ENCODE measurements at regions not wholly inside any gene's neighbourhood (a gene's known extent, or its start where the extent isn't known, plus 50 kb on each side); places are given as distances from the start of the nearest gene placed in this dataset.

DNA sequence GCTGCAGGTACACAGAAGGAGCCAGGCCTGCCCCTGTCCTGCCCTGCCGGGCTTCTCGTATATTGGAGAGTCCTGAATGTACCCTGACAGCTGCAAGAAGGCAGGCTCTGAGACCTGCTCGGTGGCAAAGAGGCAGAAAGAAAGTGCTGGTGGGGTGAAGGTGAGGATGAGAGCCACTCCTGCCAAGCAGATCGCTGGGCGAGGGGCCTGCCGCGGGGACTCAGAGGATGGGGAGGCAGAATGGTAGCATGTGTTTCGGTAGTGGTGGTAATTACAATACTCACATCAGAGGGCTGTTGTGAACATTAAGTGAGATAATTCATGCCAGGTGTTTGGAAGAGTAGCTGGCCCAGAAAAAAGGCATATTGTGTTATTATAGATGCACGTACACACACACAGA is 56.6 kb upstream of the SLC22A23 start:
- TF ChIP-seq CTCF (IDR thresholded peaks at IDR 0.05) = no peak
- H3K4me3 ChIP-seq = no peak overlapping the region
- no peak for DNase-seq (ENCODE audit: low spot score)
- no peak overlapping the region for H3K27ac ChIP-seq
- H3K9me3 ChIP-seq = no peaks in the 10 kb centered on the region
- H3K27me3 ChIP-seq = no peaks in the 10 kb centered on the region
- no peaks in the 10 kb centered on the region for H3K4me1 ChIP-seq
- H3K36me3 ChIP-seq = no peaks in the 10 kb centered on the region

- Histone ChIP-seq H3K9me3 (no peaks in the 10 kb centered on the region), H3K4me3 (no peak overlapping the region), H3K27me3 (no peaks in the 10 kb centered on the region), H3K4me1 (no peaks in the 10 kb centered on the region), H3K27ac (no peak overlapping the region), H3K36me3 (no peaks in the 10 kb centered on the region)
- DNase-seq (ENCODE audit: low spot score) = no peak
- no peak for TF ChIP-seq CTCF (IDR thresholded peaks at IDR 0.05)
These were observed 56.0 kb upstream of the SLC22A23 start for GRCh38 chr6:3512832-3513231.

DNA sequence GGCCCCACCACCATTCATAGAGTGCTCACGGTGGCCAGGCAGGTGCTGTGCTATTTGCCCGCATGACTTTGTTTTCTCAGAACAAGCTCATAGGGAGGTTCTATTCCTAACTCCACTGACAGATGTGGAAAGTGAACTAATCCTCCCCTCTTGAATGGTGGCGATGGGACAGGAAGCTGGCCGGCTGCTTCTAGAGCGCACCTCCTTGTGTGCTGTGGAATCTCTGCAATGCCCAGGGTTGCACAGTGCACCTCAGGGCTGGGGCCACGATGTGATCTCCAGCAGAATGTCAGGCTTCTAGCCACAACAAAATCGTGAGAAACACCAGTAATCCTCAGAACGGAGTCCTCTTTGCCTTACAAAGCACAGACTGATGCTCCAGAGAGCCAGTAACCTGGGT is 53.8 kb upstream of the SLC22A23 start:
- Histone ChIP-seq H3K4me3 (no peak overlapping the region), H3K27ac (no peak overlapping the region), H3K27me3 (no peaks in the 10 kb centered on the region), H3K36me3 (no peaks in the 10 kb centered on the region), H3K4me1 (no peaks in the 10 kb centered on the region), H3K9me3 (no peaks in the 10 kb centered on the region)
- TF ChIP-seq CTCF (IDR thresholded peaks at IDR 0.05) = no peak
- DNase-seq (ENCODE audit: low spot score) = no peak

DNA sequence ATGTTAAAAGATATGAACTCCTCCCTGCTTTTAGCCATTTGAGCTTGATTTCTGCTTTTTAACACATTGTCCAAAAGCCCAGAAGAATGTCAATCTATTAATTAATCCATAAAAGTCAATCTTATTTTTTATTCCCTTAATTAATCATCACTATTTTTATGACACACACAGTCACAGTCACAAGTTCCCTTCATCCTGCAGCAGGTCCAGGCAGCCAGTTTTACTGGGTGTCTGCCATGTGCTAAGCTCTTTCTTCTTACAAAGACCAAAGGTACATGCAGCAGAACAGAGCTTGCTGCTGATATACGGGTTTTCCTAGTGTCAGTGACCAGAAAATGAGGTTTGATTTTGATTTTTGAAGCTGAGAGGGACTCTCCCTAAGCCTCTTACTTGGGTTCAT is 53.3 kb upstream of the SLC22A23 start:
- no peak for DNase-seq (ENCODE audit: low spot score)
- Histone ChIP-seq H3K4me1 (no peaks in the 10 kb centered on the region), H3K27me3 (no peaks in the 10 kb centered on the region), H3K9me3 (no peaks in the 10 kb centered on the region), H3K4me3 (no peak overlapping the region), H3K27ac (no peak overlapping the region), H3K36me3 (no peaks in the 10 kb centered on the region)
- no peak for TF ChIP-seq CTCF (IDR thresholded peaks at IDR 0.05)

- TF ChIP-seq CTCF (IDR thresholded peaks at IDR 0.05) = no peak
- H3K27ac ChIP-seq = no peak overlapping the region
- no peak for DNase-seq (ENCODE audit: low spot score)
These were observed 52.5 kb upstream of the SLC22A23 start for GRCh38 chr6:3509336-3509735.

GRCh38 chr6:3506751-3507383 is 50.0 kb upstream of the SLC22A23 start:
- DNase-seq (ENCODE audit: low spot score) = no peak
- H3K27ac ChIP-seq = no peak overlapping the region

More at GRCh38 chr6:3509336-3509735, 52.5 kb upstream of the SLC22A23 start:
- Histone ChIP-seq H3K9me3 (no peaks in the 10 kb centered on the region), H3K4me3 (no peak overlapping the region), H3K4me1 (no peaks in the 10 kb centered on the region), H3K36me3 (no peaks in the 10 kb centered on the region), H3K27me3 (no peaks in the 10 kb centered on the region)

More at GRCh38 chr6:3506751-3507383, 50.0 kb upstream of the SLC22A23 start:
- Histone ChIP-seq H3K4me1 (no peaks in the 10 kb centered on the region), H3K36me3 (no peaks in the 10 kb centered on the region), H3K27me3 (no peaks in the 10 kb centered on the region), H3K9me3 (no peaks in the 10 kb centered on the region), H3K4me3 (no peak overlapping the region)
- TF ChIP-seq CTCF (IDR thresholded peaks at IDR 0.05) = no peak

All from right atrium auricular region (tissue), 2 donors.